ENCODE measurements at regions not wholly inside any gene's neighbourhood (a gene's known extent, or its start where the extent isn't known, plus 50 kb on each side); places are given as distances from the start of the nearest gene placed in this dataset.
A peak's percentile ranks its signal among the peaks of the same experiment; 100 is the strongest.

DNA sequence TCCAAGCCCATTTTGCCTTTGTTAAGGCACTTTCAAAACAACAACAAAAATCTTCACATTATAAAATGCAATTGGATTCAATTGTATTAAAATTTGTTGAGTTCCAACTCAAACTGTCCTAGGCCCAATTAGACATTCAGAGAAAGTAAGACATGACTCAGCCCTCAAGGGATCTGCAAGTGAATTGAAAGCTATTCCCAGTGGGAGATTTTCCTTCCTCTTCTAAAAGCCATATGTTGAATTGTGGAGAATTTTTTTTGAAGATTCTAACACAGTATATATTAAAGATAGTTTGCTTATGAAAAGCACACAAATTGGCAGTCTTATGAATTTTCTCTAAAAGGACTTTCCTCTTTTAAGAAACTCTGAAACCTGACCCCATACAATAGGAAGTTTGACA, 268.0 kb upstream of the PARD3B start:
- peak; percentile 7 for DNase-seq

GRCh38 chr2:204278454-204278853, 266.8 kb upstream of the PARD3B start:
- DNase-seq: no peak

GRCh38 chr2:204279819-204280218, 265.5 kb upstream of the PARD3B start:
- DNase-seq: no peak

DNA sequence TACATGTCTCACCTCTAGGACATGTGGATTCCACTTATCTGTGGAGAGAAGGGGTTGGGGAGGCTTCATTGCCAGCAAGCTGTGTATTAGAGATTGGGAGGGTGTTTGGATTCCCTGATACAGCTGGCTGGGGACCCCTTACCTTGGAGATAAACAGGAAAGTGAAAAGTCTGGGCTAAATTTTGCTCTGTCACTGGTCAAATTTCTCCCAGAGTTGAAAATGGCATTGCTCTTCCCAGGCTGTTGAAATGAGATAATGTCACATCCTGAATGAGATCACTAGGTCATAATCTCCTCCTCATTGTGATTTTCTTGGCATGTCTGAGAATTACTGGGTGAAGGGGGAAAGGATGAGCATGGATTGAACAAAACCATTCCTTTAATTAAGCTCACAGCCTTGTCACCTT, 265.0 kb upstream of the PARD3B start:
- DNase-seq: no peak

DNA sequence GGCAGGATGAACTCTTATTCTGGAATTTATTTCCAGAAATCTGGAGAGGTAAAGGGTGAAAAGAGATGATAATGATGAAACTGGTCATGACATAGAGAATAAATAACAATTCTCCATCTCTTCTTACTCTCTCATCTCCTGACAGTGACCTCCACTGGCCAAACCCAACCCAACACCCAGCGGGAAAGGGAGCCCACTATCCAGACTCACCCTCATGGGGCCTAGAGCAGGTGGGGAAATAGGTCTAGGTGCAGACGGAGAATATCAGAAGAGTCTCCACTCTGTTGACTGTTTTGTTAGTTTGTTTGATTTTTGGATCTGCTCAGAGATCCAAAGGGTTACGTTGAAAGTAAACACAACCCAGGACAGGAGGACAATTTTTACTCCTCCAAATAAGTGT, 263.2 kb upstream of the PARD3B start:
- no peak for DNase-seq

- no peak for DNase-seq
These were observed 262.8 kb upstream of the PARD3B start for GRCh38 chr2:204282525-204282924.

DNA sequence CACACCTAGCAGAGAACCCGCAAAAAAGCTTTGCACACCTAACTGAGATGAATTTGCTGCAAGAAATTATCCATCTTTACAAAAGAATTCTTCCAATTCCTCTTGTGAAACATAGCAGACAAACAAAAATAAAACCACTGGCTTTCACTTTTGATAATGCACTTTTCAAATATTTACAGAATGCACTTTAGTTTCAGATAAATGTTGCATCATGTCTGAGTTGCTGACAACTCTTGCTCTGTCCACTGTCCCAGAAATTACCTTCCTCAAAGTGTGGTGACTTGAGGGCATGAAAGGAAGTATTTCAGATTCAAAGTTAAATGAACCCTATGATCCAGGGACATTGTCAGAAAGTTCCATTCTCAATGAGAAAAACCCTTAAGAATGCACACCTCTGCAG, 256.2 kb upstream of the PARD3B start:
- no peak for DNase-seq

GRCh38 chr2:204292439-204292838, 252.8 kb upstream of the PARD3B start:
- DNase-seq: no peak

DNA sequence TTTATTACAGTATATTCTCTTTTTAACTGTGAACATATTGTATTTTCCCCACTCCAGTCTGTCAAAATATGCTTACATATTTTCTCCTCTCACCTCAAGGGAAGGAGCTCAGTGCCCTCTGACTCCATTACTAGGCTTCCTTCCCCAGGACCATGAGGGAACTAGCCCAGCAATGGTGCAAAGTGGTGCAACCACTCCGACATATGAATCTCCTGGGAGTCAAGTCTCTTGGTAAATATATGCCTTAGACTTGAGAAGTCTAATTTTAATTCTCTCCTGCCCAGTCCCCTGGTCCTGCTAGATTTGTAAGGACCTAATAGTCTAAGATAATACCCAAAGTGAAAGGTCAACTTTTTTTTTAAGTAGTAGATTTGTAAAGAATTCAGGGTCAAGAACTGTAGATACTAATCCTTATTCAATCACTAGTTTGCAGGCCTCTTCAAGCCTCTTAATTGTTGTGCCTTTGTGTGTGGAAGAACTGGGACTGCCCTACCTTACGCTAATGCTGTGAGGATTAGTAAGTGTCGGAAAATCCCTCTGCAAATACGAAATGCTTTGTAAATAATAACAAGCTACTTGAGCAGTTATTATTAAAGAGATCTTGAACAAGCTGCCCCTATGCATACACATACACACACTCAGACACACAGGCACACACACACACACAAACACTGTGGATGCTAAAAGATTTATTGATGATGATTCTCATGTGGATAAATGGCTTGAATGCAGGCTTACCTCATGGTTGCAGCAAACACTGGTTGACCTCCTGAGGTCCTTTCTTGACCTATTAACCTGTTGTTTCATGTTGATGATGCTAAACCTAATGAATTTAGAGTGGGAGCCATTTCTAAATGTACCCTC, 251.2 kb upstream of the PARD3B start:
- DNase-seq: no peak

- DNase-seq: no peak
These were observed 246.9 kb upstream of the PARD3B start for GRCh38 chr2:204298404-204298803.

DNA sequence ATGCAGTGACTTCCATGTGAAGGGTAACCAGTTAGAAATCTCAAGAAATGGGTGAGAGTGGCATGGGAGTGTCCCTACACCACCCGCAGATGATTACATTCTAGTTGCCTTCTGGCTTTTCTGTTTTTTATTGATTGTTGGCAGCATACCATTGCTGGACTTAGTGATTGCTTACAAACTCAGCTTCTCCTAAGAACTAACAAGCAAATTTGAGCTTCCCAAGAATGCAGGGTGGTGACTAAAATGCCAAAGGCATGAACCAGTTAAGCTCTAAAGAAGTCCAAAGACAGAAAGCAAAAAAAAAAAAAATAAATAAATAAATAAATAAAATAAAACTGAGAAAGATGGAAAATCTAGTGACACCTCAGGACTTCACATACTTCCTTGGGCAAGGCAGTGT, 245.5 kb upstream of the PARD3B start:
- no peak for DNase-seq

GRCh38 chr2:204306667-204307066, 238.6 kb upstream of the PARD3B start:
- no peak for DNase-seq

GRCh38 chr2:204312105-204312504, 233.2 kb upstream of the PARD3B start:
- DNase-seq: no peak

DNA sequence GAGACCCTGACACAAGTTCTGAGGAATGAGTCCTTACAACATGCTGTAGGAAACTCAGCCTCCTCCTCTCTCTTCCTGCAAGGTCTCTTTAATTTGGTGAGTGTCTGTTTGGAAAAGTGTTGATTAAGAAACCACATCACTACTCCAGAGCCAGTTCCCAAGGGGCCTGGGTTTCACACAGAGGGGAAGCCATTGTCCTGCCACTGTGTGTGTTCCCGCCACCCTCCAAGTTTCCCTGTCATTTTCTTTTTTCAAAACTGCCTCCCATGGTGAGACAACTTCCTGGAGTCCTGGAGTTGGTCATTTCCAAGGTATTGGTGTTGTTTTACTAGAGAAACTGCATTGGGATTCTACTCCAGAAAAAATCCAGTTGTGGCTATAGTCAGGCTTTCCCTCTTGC, 232.0 kb upstream of the PARD3B start:
- peak; percentile 22 for DNase-seq

DNA sequence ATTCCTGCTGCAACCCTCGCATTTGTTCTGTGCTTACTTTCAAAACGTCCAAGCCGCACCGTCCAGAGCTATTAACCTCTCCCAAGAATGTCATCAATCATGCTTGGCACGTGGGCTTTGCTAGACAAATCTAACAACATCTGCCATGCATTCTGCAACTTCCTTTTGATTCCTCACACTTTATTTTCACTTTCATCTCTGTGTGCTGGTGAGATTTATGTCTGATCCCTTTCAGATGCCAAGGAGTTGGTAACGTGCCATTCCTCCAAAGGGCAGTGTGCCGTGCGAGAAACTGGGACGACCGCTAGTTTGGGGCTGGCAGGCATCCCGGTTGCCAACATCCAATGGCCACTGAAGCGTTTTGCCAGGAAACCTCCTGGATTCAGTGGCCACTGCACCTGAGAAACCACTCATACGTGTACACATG, 230.0 kb upstream of the PARD3B start:
- DNase-seq: peak; percentile 12

GRCh38 chr2:204317640-204318039, 227.6 kb upstream of the PARD3B start:
- no peak for DNase-seq

- DNase-seq: no peak
These were observed 224.1 kb upstream of the PARD3B start for GRCh38 chr2:204321027-204321800.

DNA sequence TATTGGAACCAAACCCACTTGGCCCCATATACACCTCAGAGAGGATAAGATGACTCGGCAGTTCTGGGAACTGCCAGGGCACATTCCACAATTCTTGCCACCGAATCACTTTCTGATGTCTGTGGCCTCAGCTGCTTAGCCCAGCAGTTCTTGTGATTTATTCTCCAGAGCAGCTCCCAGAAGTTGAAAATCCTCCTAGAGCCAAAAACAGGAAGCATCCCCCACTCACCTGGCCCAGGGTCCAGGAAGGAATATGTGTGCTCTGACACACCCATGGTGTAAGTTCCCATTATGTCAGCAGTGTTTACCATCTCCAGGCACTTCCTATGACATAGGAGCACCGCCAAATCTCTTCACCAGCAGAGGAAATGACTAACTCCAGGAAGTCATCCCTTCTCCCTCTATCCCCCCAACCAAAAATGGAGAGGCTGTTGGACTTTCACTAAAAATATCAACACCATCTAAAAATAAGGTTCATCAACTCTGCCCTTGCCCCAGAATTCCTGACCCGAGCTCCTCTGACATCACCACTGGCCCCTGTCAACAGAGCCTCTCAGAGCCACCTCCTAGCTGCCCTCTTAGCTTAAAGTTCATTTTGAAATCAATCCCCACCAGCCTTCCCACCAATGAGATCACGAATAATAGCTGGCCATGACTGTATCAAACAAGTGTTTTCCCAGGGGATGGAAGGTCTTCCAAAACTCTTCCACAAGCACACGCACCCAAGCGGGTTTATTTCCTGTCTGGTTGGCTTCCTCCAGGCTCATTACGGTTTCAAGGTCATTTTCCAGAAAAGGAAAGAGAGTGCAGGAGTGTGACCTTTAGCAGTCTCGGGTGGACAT, 223.1 kb upstream of the PARD3B start:
- DNase-seq: peak; percentile 34

GRCh38 chr2:204325468-204325867, 219.8 kb upstream of the PARD3B start:
- DNase-seq: peak; percentile 81

DNA sequence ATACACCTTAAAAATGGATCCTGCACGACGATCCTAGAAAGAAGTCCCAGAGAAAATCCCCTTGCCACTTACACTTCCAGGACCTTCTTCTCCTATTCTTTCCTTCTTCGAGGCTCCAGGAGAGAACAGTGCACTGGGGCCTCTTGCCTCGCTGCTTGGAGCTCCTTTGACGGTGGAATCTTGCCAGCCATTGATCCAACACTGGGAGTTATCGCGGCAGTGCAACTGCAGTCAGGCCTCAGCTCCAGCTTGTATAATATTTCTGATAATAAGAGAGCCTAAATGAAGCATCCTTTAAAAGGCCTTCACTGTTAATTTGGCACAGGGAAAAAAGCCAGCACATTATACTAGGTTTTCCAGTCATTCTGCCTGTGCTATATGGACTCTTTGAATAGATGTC, 216.9 kb upstream of the PARD3B start:
- no peak for DNase-seq

DNA sequence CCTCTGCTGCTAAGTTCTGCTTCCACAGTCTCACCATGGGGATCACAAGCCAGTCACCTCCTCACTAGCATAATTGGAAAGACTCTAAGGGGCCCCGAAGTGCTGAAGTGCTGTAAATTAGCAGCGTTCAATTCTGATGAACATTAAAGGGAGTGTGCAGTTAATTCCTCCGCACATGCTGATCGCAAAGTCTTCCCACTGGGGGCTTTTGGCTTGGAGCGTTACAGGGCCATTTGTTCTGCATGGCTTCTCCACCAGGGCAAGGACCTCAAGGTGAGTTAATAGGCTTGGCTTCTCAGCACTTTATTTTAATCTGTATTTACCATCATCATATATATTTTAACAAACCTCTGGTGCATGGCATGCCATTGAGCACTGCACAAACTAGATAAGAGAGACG, 216.3 kb upstream of the PARD3B start:
- no peak for DNase-seq

- DNase-seq: no peak
These were observed 215.7 kb upstream of the PARD3B start for GRCh38 chr2:204329532-204329931.

DNA sequence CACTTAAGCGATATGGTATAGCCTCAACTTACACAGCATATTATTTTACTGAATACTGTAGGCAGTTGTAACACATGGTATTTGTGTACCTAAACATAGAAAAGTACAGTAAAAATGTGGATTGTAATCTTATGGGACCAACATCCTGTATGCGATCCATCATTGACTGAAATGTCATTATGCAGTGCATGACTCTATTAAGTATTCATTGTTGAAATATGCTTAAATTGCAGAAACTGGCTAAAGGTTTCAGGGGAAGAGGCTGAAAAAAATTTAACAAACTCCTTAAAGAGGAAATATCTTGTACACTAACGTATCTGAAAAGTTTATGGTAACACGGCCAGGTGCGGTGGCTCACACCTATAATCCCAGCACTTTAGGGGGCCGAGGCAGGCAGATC, 214.1 kb upstream of the PARD3B start:
- no peak for DNase-seq
